GM18517 (cell line): ENCODE measurements at regions not wholly inside any gene's neighbourhood (a gene's known extent, or its start where the extent isn't known, plus 50 kb on each side); places are given as distances from the start of the nearest gene placed in this dataset.

Experiments used
- ATAC-seq: cut with Tn5 transposase; IDR thresholded peaks from one replicate; pipeline ENCODE4 v1.9.1; 2021; ENCODE audit warnings: mild to moderate bottlenecking, moderate library complexity; ENCODE audit not compliant: unreplicated experiment

DNA sequence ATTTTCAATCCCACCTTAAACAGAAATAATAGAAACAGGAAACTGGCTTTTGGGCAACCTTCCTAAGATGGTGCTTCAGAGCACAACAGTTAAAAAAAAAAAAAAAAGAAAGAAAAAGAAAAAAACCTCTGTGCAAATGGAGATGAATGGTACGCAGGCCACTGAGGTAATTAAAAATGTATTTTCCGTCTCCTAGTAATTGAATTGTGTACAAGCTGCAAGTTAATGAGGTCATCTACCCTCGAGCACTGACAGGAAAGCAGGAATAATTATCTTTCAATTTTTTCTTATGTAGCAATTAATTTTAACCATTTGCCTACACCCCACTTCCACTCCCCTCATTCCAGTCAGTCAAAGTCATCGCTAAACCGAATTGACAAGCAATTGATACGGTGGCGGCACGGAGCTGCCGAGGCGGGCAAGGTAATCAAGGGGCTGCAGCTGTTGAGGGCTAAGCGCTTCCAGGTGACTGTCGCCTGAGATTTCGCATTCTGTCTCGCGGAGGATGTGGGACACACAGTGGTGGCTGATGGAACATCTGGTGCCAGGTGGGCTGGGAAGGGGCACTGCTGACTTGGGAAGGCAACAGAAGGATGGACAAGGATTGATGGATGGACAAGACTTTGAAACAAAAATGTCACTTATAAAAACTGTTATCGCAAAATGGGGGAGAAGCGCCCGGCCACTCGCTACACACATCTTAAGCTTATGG lies 109.4 kb downstream of the RCN1 start:
- ATAC-seq = no peak

DNA sequence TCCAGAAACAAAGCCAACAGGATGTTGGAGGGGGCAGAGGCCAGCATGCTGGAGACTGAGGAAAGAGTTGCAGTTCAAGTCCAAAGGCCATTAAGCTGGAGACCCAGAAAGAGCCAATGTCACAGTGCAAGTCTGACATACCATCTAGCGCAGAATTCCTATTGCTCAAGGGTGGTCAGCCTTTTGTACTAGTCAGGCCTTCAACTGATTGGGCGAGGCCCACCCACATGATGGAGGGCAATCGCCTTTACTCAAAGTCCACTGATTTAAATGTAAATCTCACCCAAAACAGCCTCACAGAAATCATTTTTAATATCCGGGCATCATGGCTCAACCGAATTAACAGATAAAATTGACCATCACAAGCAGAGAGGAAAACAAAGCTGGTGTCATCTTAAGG lies 113.9 kb downstream of the RCN1 start:
- ATAC-seq = no peak

DNA sequence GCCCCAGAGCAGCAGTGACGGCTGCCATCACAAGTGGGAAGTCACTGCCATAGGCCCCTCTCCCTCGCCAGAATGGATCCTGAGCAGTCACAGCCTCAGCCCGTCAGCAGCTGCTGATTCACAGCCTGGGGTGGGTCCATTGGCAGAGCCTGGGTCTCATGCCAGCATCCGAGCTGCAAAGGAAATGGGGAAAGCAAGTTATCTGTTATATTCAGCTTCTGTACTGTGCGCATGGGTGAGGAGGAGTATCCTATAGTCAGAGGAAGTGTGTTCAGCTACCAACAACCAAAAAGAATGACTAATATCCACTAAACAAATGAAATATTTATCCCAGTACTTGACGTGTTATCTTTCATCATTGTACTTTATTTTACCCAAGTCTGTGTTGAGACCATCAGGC lies 119.7 kb downstream of the RCN1 start:
- ATAC-seq = no peak

DNA sequence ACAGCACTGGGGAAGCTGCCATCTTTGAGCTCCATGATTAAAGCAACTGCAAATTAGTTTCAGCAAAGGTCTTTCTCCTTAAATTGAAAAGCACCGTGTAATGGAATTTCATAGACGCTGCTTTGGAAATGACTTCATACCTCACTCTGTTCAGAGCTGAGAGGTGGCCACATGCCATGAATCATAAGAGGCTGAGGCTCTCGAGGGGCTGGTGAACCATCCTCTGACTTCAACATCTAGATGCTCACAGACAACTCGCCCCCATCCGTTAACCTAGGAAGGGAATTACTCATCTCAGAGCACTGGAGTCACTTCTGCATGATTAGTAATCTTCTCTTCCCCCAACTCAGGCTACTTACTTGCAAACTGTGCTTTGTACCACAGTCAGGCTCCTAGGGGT lies 122.3 kb downstream of the RCN1 start:
- ATAC-seq = no peak

DNA sequence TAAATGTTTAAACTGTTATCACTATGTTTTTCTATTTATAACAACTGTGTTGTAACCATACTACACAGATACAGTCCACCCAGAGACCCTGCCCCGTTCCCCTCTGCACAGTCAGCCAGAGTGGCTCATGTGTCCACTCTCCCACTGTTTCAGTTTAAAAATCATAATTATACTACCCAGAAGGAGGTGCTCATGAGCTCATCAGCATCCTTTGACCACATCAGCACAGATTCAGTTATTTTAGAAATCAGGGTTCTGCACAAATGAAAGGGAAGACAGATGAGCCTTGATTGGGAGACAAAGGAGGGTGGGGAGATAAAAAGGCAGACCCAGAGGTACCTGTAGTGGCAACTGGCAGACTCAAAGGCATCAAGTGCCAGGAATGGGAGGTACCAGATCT lies 124.3 kb downstream of the RCN1 start:
- no peak for ATAC-seq

- no peak for ATAC-seq
These were observed 125.9 kb downstream of the RCN1 start for GRCh38 chr11:32216749-32217148.

DNA sequence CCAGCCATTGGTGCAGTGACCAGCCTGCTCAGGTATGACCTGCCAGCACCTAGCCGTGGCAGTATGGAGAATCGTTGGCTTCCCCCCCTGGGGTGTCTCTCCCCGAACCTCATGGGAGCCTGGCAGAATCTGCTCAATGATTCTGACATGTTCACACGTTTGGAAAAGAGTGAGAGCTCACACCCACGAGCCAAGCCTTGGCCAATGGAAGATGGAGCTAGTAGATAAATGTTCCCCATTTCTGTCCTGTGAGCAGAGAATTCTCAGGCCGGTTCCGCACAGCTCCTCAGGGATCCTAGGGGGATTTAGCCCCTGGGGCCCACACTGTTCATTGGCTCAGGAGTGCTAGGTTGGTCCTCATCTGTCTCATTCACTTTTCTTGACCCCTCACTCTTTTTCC lies 128.4 kb downstream of the RCN1 start:
- ATAC-seq = no peak

- ATAC-seq = no peak
These were observed 130.7 kb downstream of the RCN1 start for GRCh38 chr11:32221476-32222032.

- ATAC-seq = no peak
These were observed 133.7 kb downstream of the RCN1 start for GRCh38 chr11:32224580-32224979.

GRCh38 chr11:32225571-32226285 lies 134.9 kb downstream of the RCN1 start:
- no peak for ATAC-seq

DNA sequence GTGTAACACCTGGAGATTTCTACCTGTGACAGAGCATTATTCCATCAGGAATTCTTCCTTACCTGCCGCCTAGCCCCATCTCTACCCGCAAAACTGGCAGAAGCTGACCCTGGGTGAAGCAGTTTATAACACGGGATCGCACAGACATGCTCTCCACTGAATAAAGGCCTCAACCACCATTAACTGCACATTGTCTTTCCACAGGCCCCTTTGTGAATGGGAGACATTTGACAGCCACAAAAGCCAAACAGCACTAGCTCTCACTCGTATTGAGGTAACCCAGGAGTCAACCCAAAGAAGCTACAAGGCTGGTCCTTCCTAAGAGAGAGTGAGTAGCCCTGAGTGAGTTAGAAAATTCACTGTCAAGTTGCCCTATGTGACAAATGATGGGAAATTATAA lies 135.6 kb downstream of the RCN1 start:
- no peak for ATAC-seq

- no peak for ATAC-seq
These were observed 138.8 kb downstream of the RCN1 start for GRCh38 chr11:32229576-32230240.

- ATAC-seq = peak; percentile 73
These were observed 141.1 kb downstream of the RCN1 start for GRCh38 chr11:32231909-32232493.

- no peak for ATAC-seq
These were observed 141.6 kb downstream of the RCN1 start for GRCh38 chr11:32232516-32232915.

DNA sequence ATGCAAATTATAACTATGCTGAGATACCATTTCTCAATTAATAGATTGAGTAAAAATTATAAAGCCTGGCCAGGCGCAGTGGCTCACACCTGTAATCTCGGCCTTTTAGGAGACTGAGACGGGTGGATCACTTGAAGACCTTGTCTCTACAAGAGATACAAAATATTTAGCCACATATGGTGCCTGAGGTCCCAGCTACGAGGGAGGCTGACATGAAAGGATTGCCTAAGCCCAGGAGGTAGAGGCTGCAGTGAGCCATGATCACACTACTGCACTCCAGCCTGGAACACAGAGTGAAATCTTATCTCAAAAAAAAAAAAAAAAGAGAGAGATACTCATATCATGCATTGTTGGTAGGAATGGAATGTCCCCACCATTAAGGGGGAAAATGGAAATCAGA lies 142.4 kb downstream of the RCN1 start:
- ATAC-seq = no peak

GRCh38 chr11:32233928-32234327 lies 143.1 kb downstream of the RCN1 start:
- no peak for ATAC-seq

DNA sequence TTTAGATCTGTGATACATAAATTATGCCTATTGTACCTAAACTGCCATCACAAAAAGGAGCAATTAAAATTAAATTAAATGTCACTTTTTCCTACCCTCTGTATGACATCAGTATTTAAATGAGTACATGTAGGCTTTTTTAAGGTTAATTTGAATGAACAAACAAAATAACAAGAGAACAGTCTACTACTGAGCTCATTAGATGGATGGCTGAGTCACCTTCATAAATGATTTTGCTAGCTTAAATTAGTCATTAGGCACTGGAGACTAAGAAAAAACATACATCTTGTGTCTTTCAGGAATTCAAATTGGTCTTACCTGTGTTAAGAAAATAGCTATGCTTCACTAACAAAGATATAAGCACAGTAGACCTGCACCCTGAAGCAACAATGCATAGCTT lies 153.6 kb downstream of the RCN1 start:
- no peak for ATAC-seq

GRCh38 chr11:32253706-32254105 lies 162.8 kb downstream of the RCN1 start:
- no peak for ATAC-seq

DNA sequence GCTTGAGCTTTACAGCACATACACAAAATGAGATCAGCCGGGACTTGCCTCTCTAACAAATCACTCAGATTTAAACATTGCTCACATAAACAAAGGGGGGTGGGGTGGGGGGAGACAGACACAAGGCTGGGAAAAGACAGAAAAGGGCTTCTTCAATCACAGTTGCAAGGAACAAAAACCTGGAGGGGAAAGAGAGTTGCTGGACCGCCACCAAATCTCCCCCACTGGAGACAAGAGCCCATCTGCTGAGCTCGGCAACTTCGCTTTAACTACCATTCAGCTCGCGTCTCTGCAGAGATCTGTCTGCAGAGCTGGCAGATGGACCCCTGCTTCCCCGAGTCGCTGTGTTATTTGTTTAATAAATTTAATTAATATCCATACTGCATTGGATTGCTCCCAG lies 165.0 kb downstream of the RCN1 start:
- ATAC-seq = no peak

DNA sequence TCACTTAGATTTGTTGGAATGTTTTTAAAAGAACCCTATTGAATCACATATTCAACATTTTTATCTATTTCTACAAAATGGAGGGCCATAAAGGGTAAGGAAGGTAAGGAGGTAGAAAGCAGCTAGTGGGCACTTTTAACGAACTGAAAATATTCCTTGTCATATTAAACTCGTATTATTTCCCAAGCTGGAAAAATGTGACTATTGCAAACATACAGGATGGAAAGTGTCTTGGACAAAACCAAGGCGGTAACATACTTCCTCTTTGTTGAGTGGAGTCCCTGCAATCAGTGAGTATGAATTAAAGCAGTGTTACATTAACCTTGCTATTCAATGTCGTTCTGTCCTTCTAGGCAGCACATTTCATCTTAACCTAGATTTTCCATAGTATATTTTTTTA lies 165.6 kb downstream of the RCN1 start:
- ATAC-seq = no peak

GRCh38 chr11:32259641-32260081 lies 168.8 kb downstream of the RCN1 start:
- peak; percentile 90 for ATAC-seq
